ENCODE measurements at regions not wholly inside any gene's neighbourhood (a gene's known extent, or its start where the extent isn't known, plus 50 kb on each side); places are given as distances from the start of the nearest gene placed in this dataset.

GRCh38 chr12:116389326-116389725 is 111.8 kb upstream of the MED13L start:
- no CpG with 5 or more reads among the region's 6 CpGs for WGBS (ENCODE audit: extremely low coverage, insufficient read length, low lambda C conversion rate)
- H3K79me1 ChIP-seq (ENCODE audit: insufficient read depth, low read depth, low read length, poor library complexity, severe bottlenecking): no peaks in the 10 kb centered on the region
- no peak overlapping the region for H3K4ac ChIP-seq (ENCODE audit: low read depth, low read length)
- no peak overlapping the region for H3T11ph ChIP-seq (ENCODE audit: low read length)
- peaks cover 0 to 3% of the 10 kb centered on the region in 2 experiments; a peak in 3 of 5 replicates for H3K9me3 Mint-ChIP-seq
- no peaks in the 10 kb centered on the region; a peak in 2 of 7 replicates for H3K36me3 Mint-ChIP-seq (ENCODE audit: insufficient read depth in 1 of 3, low read depth in 3 of 3)
- no peak overlapping the region for H4K8ac ChIP-seq (replicated peaks; ENCODE audit: insufficient read length, low read depth, low read length)
- H3K4me1 ChIP-seq (ENCODE audit: insufficient read depth, low read length): peaks cover 3% of the 10 kb centered on the region; the same call in 1 of the 2 replicates
- no peak overlapping the region for H2BK120ac ChIP-seq (ENCODE audit: low read depth, low read length, poor library complexity, severe bottlenecking)
- H3K27ac ChIP-seq (ENCODE audit: insufficient read length, low read depth, low read length): no peak overlapping the region
- H3K4me3 Mint-ChIP-seq: no peak overlapping the region
- no peak overlapping the region for H3K4me2 ChIP-seq (ENCODE audit: insufficient read depth, insufficient read length, low read length)
- no peak overlapping the region for H2AFZ ChIP-seq (ENCODE audit: low read length)
- no peak overlapping the region for H3K18ac ChIP-seq (ENCODE audit: insufficient read length, low read depth, low read length)
- H3K27me3 ChIP-seq (ENCODE audit: insufficient read depth, low read length): no peaks in the 10 kb centered on the region
- H2AK5ac ChIP-seq (ENCODE audit: insufficient read length, low read length): no peak overlapping the region
- H2BK20ac ChIP-seq (ENCODE audit: low read depth, low read length, poor library complexity, severe bottlenecking): no peak overlapping the region
- no peak overlapping the region for H2BK12ac ChIP-seq (ENCODE audit: insufficient read length, low read depth, low read length)
- no peak overlapping the region for H4K91ac ChIP-seq (ENCODE audit: insufficient read length, low read depth, low read length)
- H4K20me1 ChIP-seq (ENCODE audit: control insufficient read depth, insufficient read depth, insufficient read length): no peaks in the 10 kb centered on the region
- H3K14ac ChIP-seq (ENCODE audit: insufficient read depth, low read length): no peak overlapping the region
- no peak overlapping the region for H2BK15ac ChIP-seq (ENCODE audit: low read depth, low read length)
- TF ChIP-seq, protein P1, sequence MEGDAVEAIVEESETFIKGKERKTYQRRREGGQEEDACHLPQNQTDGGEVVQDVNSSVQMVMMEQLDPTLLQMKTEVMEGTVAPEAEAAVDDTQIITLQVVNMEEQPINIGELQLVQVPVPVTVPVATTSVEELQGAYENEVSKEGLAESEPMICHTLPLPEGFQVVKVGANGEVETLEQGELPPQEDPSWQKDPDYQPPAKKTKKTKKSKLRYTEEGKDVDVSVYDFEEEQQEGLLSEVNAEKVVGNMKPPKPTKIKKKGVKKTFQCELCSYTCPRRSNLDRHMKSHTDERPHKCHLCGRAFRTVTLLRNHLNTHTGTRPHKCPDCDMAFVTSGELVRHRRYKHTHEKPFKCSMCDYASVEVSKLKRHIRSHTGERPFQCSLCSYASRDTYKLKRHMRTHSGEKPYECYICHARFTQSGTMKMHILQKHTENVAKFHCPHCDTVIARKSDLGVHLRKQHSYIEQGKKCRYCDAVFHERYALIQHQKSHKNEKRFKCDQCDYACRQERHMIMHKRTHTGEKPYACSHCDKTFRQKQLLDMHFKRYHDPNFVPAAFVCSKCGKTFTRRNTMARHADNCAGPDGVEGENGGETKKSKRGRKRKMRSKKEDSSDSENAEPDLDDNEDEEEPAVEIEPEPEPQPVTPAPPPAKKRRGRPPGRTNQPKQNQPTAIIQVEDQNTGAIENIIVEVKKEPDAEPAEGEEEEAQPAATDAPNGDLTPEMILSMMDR (conservative IDR thresholded peaks at IDR 0.05): no peak
- no peaks in the 10 kb centered on the region for H3K9me3 ChIP-seq (ENCODE audit: control insufficient read depth, low read depth, low read length)
- no peak overlapping the region for H3K23ac ChIP-seq (ENCODE audit: insufficient read length, low read depth, low read length)
- H3K4me1 Mint-ChIP-seq: peaks cover 9 to 10% of the 10 kb centered on the region in 2 experiments
- H3K27ac Mint-ChIP-seq: no peak overlapping the region
- H3K56ac ChIP-seq (ENCODE audit: insufficient read length, low read depth, low read length): no peak overlapping the region
- DNase-seq: no peak
- no peak overlapping the region for H4K5ac ChIP-seq (ENCODE audit: insufficient read length, low read depth, low read length)
- H3K9ac ChIP-seq (ENCODE audit: extremely low read depth, insufficient read length, low read length): no peak overlapping the region
- no peaks in the 10 kb centered on the region for H3K27me3 Mint-ChIP-seq (ENCODE audit: low read depth)
- H3K23me2 ChIP-seq (ENCODE audit: insufficient read length, low read depth, low read length, poor library complexity, severe bottlenecking): no peaks in the 10 kb centered on the region
- no peak overlapping the region for H2BK5ac ChIP-seq (ENCODE audit: insufficient read length, low read length)
- no peaks in the 10 kb centered on the region for H3K79me2 ChIP-seq (ENCODE audit: insufficient read depth, low read length)
